ENCODE measurements at regions not wholly inside any gene's neighbourhood (a gene's known extent, or its start where the extent isn't known, plus 50 kb on each side); places are given as distances from the start of the nearest gene placed in this dataset.
A peak's percentile ranks its signal among the peaks of the same experiment; 100 is the strongest.
"Not testable (repeated sequence)": the region's sequence is repeated elsewhere in the genome, so short reads cannot be mapped to it uniquely, and the experiment has no call there.

- no peak for TF ChIP-seq BCL3 (IDR thresholded peaks at IDR 0.05; ENCODE audit: borderline replicate concordance, insufficient read depth, low read depth, low read length, poor library complexity, severe bottlenecking)
- no peak for TF ChIP-seq CEBPZ (IDR thresholded peaks at IDR 0.05; ENCODE audit: low read depth, low read length)
- TF ChIP-seq ZZZ3 (IDR thresholded peaks at IDR 0.05; ENCODE audit: control insufficient read depth, insufficient read length, low read depth) = no peak
- no peak for TF ChIP-seq ZNF622 (IDR thresholded peaks at IDR 0.05)
- no peak for TF ChIP-seq ZNF274 (IDR thresholded peaks at IDR 0.05; ENCODE audit: insufficient read depth, insufficient read length)
- TF ChIP-seq MYB (IDR thresholded peaks at IDR 0.05; ENCODE audit: borderline replicate concordance, low read depth, low read length) = no peak
- no peak for TF ChIP-seq STAT1 (conservative IDR thresholded peaks at IDR 0.05)
Observed at GRCh38 chr16:87160234-87160636, 157.0 kb downstream of the C16orf95 start (continued).

GRCh38 chr16:87160701-87161337 lies 156.4 kb downstream of the C16orf95 start:
- BruUV-seq (replicated peaks) = no TSS peak
- H3K36me3 ChIP-seq (ENCODE audit: control insufficient read depth in 2 of 2, insufficient read depth in 2 of 2, low read length in 1 of 2) = no peaks in the 10 kb centered on the region
- no peaks in the 10 kb centered on the region for H4K20me1 ChIP-seq (ENCODE audit: control insufficient read depth, insufficient read depth)
- H2AFZ ChIP-seq (ENCODE audit: control insufficient read depth, low read depth, low read length) = no peak overlapping the region
- no peak overlapping the region for H3K4me3 ChIP-seq
- no peaks in the 10 kb centered on the region for H3K9me3 ChIP-seq (replicated peaks; ENCODE audit: control insufficient read depth, insufficient read depth, low read length)
- H3K27me3 ChIP-seq (replicated peaks in 1 of 2; ENCODE audit: control insufficient read depth in 2 of 2, insufficient read depth in 2 of 2, low read length in 1 of 2) = no peaks in the 10 kb centered on the region
- no peak overlapping the region for H3K27ac ChIP-seq (ENCODE audit: control insufficient read depth, insufficient read depth)
- H3K79me2 ChIP-seq (ENCODE audit: control insufficient read depth, insufficient read depth, low read length) = no peaks in the 10 kb centered on the region
- SMC1A ChIA-PET (ENCODE audit: uncharacterized antibody, unreplicated experiment) = no interaction called here
- no peak overlapping the region for H3K4me2 ChIP-seq (ENCODE audit: control insufficient read depth, insufficient read depth)
- no peak overlapping the region for H3K9ac ChIP-seq (ENCODE audit: control insufficient read depth, insufficient read depth, low read length)
- RAD21 ChIA-PET (ENCODE audit: unreplicated experiment) = no interaction called here
- no peaks in the 10 kb centered on the region for H3K4me1 ChIP-seq (ENCODE audit: control insufficient read depth, insufficient read depth, low read length)
- WGBS (ENCODE audit: insufficient coverage, insufficient replicate concordance, low lambda C conversion rate, missing lambda C conversion rate) = 21% methylated on average over 19 of the region's 19 CpGs
- TF ChIP-seq ATF3 (IDR thresholded peaks at IDR 0.05; ENCODE audit: borderline replicate concordance, extremely low read depth, low read depth, low read length) (no peak), USF1 (IDR thresholded peaks at IDR 0.05; ENCODE audit: borderline replicate concordance, extremely low read length, insufficient read depth, low read depth, low read length) (peak; percentile 7)
- no peak for DNase-seq (ENCODE audit: low read depth, low spot score)
- POLR2A ChIA-PET = no interaction called here
- intact Hi-C loops (cut with micrococcal nuclease; ENCODE audit: unreplicated experiment) (no loop called here), in situ Hi-C loops (cut with MboI) (no loop called here)
- no peak for FAIRE-seq
- CTCF ChIA-PET = no interaction called here
- ATAC-seq = no peak

GRCh38 chr16:87161410-87161809 lies 155.8 kb downstream of the C16orf95 start:
- H4K20me1 ChIP-seq (ENCODE audit: control insufficient read depth, insufficient read depth); H3K4me2 ChIP-seq (ENCODE audit: control insufficient read depth, insufficient read depth); DNase-seq (ENCODE audit: low read depth, low spot score); H3K4me3 ChIP-seq; SMC1A ChIA-PET (ENCODE audit: uncharacterized antibody, unreplicated experiment); BruUV-seq (replicated peaks); H3K27me3 ChIP-seq (replicated peaks in 1 of 2; ENCODE audit: control insufficient read depth in 2 of 2, insufficient read depth in 2 of 2, low read length in 1 of 2); ATAC-seq; H3K36me3 ChIP-seq (ENCODE audit: control insufficient read depth in 2 of 2, insufficient read depth in 2 of 2, low read length in 1 of 2); H3K9ac ChIP-seq (ENCODE audit: control insufficient read depth, insufficient read depth, low read length); intact Hi-C loops (cut with micrococcal nuclease; ENCODE audit: unreplicated experiment); H3K4me1 ChIP-seq (ENCODE audit: control insufficient read depth, insufficient read depth, low read length); H3K79me2 ChIP-seq (ENCODE audit: control insufficient read depth, insufficient read depth, low read length); H3K27ac ChIP-seq (ENCODE audit: control insufficient read depth, insufficient read depth); in situ Hi-C loops (cut with MboI); FAIRE-seq; CTCF ChIA-PET; H2AFZ ChIP-seq (ENCODE audit: control insufficient read depth, low read depth, low read length); RAD21 ChIA-PET (ENCODE audit: unreplicated experiment); H3K9me3 ChIP-seq (replicated peaks; ENCODE audit: control insufficient read depth, insufficient read depth, low read length): not testable (repeated sequence)
- 39% methylated on average over 7 of the region's 7 CpGs for WGBS (ENCODE audit: insufficient coverage, insufficient replicate concordance, low lambda C conversion rate, missing lambda C conversion rate)
- POLR2A ChIA-PET = interaction anchor here (0.6 kb wide), 1 partner anchor 11 kb away, joined by 3 read pairs; no protein-coding TSS in a partner anchor
